HG03575 (cell line): ENCODE measurements at regions not wholly inside any gene's neighbourhood (a gene's known extent, or its start where the extent isn't known, plus 50 kb on each side); places are given as distances from the start of the nearest gene placed in this dataset.

Experiments
- ATAC-seq: cut with Tn5 transposase; IDR thresholded peaks from one replicate; pipeline ENCODE4 v1.9.1; 2021; ENCODE audit not compliant: unreplicated experiment, insufficient number of reproducible peaks, low FRiP score; ENCODE audit errors: extremely low read depth

GRCh38 chr6:164195278-164195941, 780.9 kb downstream of the QKI start:
- no peak for ATAC-seq

- ATAC-seq = no peak
Observed at GRCh38 chr6:164188861-164189260, 774.3 kb downstream of the QKI start.

- no peak for ATAC-seq
Observed at GRCh38 chr6:164185471-164185871, 771.0 kb downstream of the QKI start.

GRCh38 chr6:164184410-164184809, 769.9 kb downstream of the QKI start:
- ATAC-seq = no peak

- no peak for ATAC-seq
Observed at GRCh38 chr6:164183556-164184123, 769.1 kb downstream of the QKI start.

GRCh38 chr6:164178679-164179332, 764.3 kb downstream of the QKI start:
- ATAC-seq = no peak

- ATAC-seq = no peak
Observed at GRCh38 chr6:164169355-164169754, 754.8 kb downstream of the QKI start.

GRCh38 chr6:164168595-164168994, 754.1 kb downstream of the QKI start:
- no peak for ATAC-seq

- ATAC-seq = no peak
Observed at GRCh38 chr6:164167873-164168405, 753.4 kb downstream of the QKI start.

- no peak for ATAC-seq
Observed at GRCh38 chr6:164166996-164167395, 752.5 kb downstream of the QKI start.

GRCh38 chr6:164166515-164166914, 752.0 kb downstream of the QKI start:
- no peak for ATAC-seq

GRCh38 chr6:164164876-164165275, 750.4 kb downstream of the QKI start:
- no peak for ATAC-seq

- no peak for ATAC-seq
Observed at GRCh38 chr6:164163239-164163638, 748.7 kb downstream of the QKI start.

- ATAC-seq = no peak
Observed at GRCh38 chr6:164159061-164159460, 744.5 kb downstream of the QKI start.

- ATAC-seq = no peak
Observed at GRCh38 chr6:164154588-164154987, 740.1 kb downstream of the QKI start.

- ATAC-seq = no peak
Observed at GRCh38 chr6:164152611-164153010, 738.1 kb downstream of the QKI start.

GRCh38 chr6:164151161-164152120, 736.9 kb downstream of the QKI start:
- no peak for ATAC-seq

GRCh38 chr6:164150232-164150631, 735.7 kb downstream of the QKI start:
- ATAC-seq = no peak

- no peak for ATAC-seq
Observed at GRCh38 chr6:164148788-164149187, 734.3 kb downstream of the QKI start.
